GM04503 (cell line): ENCODE measurements at regions not wholly inside any gene's neighbourhood (a gene's known extent, or its start where the extent isn't known, plus 50 kb on each side); places are given as distances from the start of the nearest gene placed in this dataset.
"Not testable (repeated sequence)": the region's sequence is repeated elsewhere in the genome, so short reads cannot be mapped to it uniquely, and the experiment has no call there.

Source experiments
- DNase-seq: peaks from one replicate; pipeline ENCODE4 v3.0.0-alpha.2; 2012; ENCODE audit warnings: low read depth

DNA sequence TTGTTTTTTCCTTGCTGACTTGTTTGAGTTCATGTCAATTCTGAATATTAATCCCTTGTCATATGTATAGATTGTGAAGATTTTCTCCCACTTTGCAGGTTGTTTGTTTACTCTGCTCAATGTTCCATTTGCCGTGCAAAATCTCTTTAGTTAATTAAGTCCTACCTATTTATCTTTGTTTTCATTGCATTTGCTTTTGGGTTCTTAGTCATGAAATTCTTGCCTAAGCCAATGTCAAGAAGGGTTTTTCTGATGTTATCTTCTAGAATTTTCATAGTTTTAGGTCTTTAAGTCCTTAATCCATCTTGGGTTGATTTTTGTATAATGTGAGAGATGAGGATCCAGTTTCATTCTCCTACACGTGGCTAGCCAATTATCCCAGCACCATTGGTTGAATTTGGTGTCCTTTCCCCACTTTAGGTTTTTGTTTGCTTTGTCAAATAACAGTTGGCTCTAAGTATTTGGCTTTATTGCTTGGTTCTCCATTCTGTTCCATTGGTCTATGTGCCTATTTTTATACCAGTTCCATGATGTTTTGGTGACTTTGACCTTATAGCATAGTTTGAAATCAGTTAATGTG, 163.1 kb upstream of the PGR start:
- DNase-seq = no peak

GRCh38 chr11:101291279-101291678, 161.7 kb upstream of the PGR start:
- DNase-seq = no peak

- DNase-seq = no peak
These were observed 158.8 kb upstream of the PGR start for GRCh38 chr11:101288392-101288791.

DNA sequence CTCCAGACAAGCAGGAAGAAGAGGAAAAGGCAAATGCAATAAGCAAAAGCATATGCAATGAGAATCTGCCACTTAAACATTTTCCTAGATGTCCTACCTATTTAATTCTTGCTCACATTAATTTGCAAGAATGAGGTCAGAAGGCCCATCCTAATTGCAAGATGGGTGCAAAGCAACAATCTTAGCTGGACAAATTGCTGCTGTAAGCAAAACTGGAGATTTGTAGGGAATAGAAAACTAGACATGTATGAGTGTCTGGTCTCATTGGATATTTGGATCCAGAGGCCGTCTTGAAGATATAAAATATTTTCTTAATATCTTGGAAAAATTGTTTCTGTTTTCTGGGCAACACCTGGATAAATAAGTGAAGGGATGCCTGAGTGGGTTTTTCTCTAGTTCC, 150.1 kb upstream of the PGR start:
- no peak for DNase-seq

- no peak for DNase-seq
These were observed 148.7 kb upstream of the PGR start for GRCh38 chr11:101278286-101278685.

DNA sequence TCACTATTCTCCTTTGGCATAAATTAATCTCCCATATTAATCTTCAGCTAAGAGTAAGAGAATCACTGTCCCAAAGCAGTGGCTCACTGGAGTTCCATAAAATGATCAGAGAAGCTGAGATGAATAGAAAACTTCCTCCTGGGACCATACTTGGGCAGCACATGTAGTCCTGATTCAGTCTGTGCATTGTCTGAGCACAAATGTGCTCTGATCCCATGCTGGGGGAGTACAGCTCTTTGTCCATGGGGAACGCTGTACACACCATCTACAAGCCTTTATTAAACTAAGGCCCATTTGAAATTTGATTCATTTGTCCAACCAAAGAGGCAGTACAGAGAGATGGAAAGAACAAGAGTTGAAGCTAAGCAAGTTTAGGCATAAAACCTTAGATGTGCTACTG, 147.4 kb upstream of the PGR start:
- DNase-seq = no peak

GRCh38 chr11:101269990-101270660, 140.5 kb upstream of the PGR start:
- no peak for DNase-seq

- no peak for DNase-seq
These were observed 139.8 kb upstream of the PGR start for GRCh38 chr11:101269390-101269789.

DNA sequence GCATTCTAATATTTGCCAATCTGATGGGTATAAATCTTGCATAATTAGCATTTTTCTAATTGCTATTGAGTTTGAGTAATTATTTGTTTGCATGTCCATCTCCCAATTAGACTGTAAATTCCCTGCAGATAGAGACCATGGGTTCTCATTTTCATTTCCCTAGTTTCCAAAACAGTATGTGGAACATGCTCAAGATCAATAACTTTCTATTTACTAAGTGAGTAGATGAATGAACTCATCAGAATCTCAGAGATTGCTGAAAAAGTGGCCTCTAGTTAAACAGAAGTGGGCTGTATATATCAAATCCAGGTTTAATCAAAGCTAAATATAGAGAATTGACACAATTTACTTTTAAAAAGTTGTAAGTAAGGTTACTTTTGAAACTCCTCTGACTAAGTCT, 138.0 kb upstream of the PGR start:
- no peak for DNase-seq

DNA sequence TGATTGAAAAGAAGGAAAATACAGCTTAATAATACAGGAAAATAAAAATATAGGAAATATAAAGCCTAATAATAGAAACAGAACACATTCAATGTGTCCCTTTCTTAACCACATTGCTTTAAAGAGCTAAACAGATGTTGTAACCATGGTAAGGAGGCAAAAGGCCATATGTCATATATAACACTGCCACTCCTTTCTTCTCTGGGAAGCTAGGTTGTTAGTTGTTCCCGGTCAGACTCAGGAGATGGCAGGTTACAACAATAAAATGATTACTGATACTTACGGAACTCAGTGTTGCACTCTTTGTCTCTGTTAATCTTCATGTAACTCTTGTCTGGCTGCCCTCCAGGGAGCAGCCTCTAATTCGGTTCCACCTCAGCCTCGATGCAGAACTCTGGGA, 134.7 kb upstream of the PGR start:
- DNase-seq = no peak

DNA sequence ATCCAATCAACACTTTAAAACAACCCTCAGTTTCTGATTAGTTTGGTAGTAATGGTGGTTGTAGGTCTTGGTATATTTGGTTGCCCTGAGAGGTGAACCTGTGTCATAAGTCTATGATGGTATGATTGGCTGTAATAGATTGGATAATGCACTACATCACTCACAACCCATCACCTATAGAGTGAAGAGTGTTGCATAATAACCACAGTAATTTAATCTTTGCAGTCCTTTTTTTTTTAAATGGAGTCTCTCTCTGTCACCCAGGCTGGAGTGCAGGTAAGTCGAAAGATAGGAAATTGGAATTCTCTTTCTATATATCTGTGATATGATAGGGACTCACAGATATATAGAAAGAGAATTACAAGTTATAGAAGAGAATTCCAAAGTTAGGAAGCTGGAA, 133.4 kb upstream of the PGR start:
- DNase-seq = no peak

DNA sequence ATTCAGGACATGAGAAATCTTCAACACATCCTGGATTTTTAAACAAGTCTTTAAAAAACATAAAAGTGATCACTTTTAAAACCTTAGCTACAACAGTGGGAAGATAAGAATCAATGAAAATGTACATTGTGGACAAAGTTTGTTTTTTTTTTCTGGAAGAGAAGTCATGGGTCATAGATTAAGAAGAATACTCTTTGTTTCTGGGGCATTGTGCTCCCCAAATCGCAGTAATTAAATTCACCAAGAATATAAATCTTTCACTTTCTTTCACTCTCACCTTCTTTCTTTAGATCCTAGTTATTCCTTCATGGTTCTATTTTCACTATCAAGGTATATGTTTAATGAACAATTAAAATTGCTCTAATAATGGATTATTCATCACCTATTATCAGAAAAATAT, 132.6 kb upstream of the PGR start:
- no peak for DNase-seq

DNA sequence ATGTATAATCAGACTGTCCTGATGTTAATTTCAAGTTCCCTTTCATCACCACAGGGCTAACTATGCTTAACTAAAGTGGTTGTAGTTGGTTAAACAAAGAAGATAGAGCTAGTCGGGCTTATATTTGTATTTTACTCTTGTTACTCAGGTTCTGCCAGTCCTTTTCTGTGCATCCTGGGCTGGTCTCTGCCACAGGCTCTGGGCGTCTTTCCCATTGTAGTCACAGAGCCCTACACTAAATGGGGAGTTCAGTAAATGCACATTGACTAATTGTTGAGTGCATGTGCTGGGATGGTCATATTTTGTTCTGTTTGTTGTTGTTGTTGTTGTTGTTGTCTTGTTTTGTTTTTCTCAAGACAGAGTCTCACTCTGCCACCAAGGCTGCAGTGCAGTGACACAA, 125.4 kb upstream of the PGR start:
- no peak for DNase-seq

- no peak for DNase-seq
These were observed 124.4 kb upstream of the PGR start for GRCh38 chr11:101254037-101254436.

- not testable (repeated sequence) for DNase-seq
These were observed 116.0 kb upstream of the PGR start for GRCh38 chr11:101245635-101246034.

GRCh38 chr11:101245081-101245480, 115.5 kb upstream of the PGR start:
- DNase-seq = not testable (repeated sequence)

GRCh38 chr11:101241160-101241795, 111.7 kb upstream of the PGR start:
- DNase-seq = no peak

- DNase-seq = not testable (repeated sequence)
These were observed 101.7 kb upstream of the PGR start for GRCh38 chr11:101231207-101231834.

DNA sequence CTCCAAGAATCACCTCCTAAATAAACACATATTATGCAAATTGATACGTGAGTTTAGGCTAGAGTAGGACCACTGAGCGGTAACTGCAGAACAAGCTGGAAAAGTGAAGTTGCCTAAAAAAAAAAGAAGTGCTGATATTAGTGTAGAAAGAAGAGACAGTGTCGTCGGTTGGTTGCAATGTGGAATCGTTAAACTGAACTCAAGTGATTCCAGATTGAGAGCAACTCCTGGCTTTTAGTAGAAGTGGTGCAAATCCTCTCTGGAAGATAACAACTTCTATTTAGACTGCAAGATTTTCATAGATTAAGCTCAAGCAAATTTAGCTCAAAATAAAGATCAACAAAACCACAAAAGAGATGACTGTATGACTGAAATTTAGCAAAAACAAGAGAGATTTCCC, 97.0 kb upstream of the PGR start:
- no peak for DNase-seq

DNA sequence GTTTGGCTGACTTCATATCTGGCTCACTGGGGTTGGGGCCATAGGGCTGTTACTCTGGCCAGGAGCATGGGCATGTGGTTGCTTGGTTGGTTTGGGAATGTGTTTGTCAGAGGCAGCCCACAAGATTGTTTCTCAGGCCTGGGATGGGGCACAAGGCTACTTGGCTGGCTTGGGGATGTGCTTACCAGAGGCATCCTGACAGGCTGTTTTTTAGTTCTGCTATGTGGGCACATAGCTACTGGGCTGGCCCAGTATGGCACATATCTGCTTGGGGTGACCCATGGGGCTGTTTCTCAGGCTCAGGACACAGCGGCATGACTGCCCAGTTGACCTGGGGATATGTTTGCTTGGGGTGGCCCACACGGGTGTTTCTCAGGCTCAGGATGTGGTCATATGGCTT, 94.6 kb upstream of the PGR start:
- no peak for DNase-seq

GRCh38 chr11:101218091-101218490, 88.5 kb upstream of the PGR start:
- not testable (repeated sequence) for DNase-seq

- DNase-seq = not testable (repeated sequence)
These were observed 86.5 kb upstream of the PGR start for GRCh38 chr11:101216091-101216490.

GRCh38 chr11:101215069-101215468, 85.5 kb upstream of the PGR start:
- no peak for DNase-seq
